Kasumi-1 (cell line): ENCODE measurements at regions not wholly inside any gene's neighbourhood (a gene's known extent, or its start where the extent isn't known, plus 50 kb on each side); places are given as distances from the start of the nearest gene placed in this dataset.

Experiments
- DNase-seq, 2 experiments: peaks; one replicate each; lab custom pipeline; 2025; lab: John Stamatoyannopoulos, UW

DNA sequence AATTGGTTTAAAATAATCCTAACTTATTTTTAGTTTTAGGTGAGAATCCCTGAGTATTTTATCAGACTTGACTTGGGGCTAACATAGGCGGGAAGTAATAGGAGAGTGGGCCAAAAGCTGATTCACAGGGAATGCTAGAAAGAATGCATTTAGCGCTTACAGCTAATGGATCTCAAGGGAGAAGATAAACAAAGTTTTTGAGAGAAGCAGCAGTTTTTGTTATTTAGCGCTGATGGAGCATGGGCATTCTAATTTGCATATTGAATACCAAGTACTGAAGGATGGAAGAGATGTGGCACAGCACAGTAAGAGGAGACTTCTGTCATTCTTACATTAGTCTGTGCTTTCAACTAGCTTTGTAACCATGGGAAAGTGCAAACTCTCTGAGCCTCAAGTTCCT lies 436.0 kb upstream of the FBXO33 start:
- no peak for DNase-seq

DNA sequence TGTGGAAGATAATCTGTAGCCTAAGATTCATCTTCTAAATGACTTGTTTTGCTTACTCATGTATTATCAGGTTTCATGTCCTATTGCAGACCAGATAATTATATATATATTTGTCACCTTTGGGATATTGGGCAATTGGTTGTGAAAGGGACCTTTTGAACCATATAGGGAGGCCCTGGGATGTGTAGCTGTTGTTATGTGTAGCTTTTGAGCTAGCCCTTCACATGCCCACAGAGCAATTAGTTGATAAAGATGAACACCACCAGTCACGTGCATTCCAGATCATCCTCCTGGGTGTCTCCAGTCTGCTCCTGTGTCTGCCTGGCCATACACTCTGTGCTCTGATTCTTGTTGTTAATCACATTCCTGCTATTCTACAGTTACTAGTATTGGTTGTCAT lies 431.2 kb upstream of the FBXO33 start:
- DNase-seq: no peak

DNA sequence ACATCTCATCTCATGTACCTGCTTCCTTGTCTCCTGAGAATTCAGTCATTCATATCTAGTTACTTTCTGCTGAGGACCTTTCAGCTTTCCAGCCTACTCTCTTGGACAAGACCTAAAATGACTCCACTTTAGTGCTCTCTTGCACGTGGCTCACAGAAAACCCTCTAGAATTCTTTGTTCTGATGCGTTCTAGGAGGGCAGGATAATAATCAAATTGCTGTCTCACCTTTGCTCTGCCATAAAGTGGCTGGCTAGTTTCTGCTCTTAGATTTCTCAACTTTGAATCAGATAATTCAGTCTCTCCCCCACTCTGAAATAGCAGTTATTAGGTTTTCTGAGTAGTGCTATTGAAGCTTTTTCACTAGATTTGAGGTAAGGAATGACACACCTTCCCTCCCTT lies 429.5 kb upstream of the FBXO33 start:
- DNase-seq: no peak

DNA sequence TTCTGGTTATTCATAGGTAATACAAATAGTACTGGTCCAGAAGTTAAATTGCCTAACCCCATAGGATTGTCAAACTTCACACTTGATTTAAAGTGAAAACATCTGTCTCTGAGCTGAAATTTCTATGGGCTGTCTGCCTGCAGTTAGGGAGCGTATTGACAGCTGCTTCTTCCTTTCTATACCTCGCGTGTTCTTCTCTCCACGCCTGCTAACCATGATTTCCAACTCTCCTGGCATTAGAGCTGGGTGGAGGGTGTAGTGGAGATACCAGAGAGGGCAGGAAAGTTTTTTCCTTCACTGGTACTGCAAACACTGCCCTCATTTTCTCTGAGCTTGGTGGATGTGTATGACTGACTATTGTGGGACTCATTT lies 429.0 kb upstream of the FBXO33 start:
- no peak for DNase-seq

DNA sequence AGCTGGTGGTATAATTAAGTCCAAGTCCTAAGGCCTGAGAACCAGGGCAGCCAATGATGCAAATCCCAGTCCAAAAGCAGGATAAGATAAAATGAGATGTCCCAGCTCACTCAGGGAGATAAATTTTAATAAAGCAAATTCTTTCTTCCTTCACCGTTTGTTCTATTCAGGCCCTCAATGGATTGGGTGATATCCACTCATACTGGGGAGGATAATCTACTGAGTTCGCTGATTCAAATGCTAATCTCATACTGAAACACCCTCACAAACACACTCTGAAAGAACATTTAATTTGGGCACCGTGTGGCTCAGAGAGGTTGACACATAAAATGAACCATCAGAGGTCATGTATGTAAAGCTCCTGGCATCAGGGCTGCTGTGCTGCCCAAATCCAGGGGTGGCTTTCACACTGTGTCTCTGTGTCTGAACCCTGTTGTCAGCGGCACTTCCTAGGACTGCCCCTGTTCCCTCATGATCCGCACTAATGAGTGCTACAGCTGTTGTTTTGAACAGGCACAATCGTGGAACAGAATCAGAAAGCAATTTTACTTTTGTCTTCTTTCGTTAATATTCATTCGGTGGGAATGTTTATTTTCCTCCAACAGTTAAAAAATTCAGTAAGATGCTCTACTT lies 428.5 kb upstream of the FBXO33 start:
- DNase-seq: no peak

DNA sequence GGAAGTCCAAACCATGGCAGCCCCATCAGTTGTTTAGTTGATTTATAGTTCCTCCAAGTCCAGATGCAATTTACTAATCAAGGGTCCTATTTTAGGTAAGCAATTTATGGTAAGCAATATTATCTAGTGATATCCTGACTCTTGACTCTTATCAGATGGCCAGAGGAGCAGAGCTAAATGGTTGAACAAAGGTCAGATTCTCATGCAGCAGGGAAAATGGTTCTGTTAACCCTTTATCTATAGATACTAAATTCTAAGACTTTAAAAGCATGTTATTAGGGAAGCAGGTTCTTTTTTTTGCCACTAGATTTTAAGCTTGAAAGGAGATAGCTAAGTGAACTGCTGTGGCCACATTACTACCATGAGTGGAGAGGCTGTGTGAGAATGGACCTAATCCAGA lies 427.1 kb upstream of the FBXO33 start:
- no peak for DNase-seq

DNA sequence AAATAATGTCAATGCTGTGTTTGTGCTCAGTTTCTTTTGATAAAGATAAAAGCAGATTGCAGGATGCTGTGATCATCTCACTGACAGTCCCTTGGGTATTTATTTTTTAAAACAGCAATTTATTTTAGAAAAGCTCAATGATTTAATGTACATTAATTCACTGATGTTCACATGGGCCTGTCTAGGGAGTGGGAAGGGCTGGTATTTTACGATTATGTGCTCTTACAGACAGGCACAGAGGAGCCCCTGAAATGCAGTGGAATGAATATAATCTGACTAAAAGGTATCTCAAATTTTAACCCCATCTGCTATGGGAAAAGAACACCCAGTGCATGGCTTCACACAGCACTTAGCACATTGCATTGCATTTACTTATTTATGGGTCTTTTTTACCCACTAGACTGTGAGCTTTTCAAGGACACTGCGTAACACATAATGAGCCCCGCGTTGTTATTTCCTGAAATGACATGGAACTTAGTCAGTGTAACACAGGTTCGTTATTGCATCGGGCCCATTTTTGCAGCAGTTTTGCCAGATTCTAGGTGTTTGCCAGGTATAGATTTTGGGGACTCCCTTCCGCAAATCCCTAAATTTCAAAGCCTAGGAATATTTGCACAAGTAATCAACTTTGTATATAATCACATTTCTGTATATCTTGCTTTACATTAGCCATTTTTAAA lies 425.3 kb upstream of the FBXO33 start:
- DNase-seq: no peak

DNA sequence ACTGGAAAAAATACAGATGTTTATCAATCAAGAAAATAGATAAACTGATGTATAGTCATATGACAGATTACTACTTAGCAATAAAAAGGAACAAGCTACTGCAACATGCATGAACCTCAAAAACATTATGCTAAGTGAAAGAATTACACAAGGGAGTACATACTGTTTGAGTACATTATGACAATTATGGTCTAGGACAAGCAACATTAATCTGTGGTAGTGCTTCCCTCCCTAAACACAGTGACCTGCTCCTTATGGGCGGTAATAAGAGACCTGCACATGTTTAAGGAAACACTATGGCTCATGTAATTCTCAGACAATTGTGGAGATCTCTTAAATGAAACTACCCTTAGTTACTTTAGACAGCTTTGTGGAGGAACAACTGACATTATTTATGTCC lies 421.2 kb upstream of the FBXO33 start:
- DNase-seq: no peak

DNA sequence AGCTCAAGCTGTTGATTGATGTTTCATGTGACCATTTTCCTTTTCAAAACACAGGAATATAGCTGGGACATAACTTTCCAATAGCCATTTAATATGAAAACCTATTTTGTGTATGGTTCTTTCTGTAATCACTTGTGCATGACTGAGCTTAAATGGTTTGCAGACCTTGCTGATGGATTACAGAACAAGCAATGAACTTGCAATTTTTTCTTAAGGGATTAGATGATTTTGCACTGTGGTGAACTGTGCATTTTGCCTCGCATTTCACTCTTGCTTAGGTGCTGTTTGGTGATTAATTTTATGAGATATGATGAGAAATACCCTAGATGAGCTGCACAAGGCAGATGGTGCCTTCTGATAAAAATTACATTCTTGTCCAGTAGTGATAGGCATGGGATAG lies 419.0 kb upstream of the FBXO33 start:
- DNase-seq: no peak

DNA sequence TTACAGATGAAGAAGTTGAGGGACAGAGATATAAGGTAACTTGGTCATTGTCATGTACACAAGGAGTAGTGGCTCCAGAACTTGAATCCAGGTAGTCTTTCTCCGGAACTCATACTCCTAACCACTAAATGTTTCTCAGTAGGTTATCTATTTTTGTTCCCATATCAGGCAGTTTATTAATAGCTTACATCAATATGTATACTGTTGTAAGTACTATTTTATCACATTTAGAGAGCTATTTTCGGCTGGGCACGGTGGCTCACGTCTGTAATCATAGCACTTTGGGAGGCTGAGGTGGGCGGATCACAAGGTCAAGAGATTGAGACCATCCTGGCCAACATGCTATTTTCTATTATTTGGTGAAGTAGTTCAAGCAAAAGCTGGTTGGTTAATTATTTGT lies 415.6 kb upstream of the FBXO33 start:
- no peak for DNase-seq

DNA sequence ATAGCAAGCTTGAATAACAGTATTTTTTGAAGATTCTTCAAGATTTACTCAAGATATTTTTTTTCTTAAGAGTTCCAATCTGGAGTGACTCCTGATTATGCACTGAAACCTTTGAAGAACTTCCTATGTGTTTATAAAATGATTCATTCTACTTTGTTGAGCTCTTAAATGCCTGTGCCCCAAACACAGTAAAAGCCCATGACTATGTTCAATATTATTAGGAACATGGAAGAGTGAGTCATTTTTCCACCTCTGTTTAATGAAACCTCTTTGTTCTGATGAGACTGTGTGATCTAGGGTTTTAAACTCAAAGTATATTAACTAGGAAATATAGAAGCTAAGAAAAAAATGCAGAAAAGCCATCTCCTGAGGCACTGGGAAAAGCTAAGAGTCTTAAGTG lies 415.0 kb upstream of the FBXO33 start:
- DNase-seq: no peak

DNA sequence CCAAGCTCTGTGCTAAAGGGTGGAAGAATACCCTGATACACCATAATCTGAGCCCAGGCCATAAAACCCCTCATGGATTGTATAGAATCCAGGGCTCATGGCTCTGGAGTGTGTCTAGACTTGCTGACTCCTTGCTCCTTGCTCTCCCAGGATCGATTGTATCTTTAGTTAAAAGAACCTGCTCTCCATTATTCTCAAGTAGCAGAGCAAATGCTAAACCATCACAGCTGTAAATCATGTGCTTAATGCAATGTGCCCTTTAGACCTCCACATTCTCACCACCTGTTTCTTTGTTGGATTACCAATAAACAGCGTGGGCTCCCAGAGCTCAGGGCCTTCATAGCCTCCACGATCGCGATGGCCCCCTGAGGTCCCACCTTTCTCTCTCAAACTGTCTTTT lies 411.6 kb upstream of the FBXO33 start:
- no peak for DNase-seq

DNA sequence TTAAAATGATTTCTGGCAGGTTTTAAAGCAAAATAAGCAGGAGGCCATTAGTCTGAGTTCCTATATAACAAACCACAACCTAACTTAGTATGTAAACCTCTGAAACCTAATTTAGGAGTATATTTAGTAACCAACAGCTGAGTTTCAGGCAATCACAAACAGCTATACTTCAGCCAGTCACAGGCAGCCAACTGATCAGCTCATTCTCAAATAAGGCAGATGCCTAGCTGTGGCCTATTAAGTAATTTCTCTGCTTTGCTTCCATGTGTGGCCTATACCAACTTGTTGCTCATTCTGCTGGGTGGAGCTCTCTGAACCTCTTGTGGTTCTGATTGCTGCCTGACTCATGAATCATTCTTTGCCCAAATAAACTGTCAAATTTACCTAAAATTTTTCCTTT lies 408.9 kb upstream of the FBXO33 start:
- no peak for DNase-seq

DNA sequence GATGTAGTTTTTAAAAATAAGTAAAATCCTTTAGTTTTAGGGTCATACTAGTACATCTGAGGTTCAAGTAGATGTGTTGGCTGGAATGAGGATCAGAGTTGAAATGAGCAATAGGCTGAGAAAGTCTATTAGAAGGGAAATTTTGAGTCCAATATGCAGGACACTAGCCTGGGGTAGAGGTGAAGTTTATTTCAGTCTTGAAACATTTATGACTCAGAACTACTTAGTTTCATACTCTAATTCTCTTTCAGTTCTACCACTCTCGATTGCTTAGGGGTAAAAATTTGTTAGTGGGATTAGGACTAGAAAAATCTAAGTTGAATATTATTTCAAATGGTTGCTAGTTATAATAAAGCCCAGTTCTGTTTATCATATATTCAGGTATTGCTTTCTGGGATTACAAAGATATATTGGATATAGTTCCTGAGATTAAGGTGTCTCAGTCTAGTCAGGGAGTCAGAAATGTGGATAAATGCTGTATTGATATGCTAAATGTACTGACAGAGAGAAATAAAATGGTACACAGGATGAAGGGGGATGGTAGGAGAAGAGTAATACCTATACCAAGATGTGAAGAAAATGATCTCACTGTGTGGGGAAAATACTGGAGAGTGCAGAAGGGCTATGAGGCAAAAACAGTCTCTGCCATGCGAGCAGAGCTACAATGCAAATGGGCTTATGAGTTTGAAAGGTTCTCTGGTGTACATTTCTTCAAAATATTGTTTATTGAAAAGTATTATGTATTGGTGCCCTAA lies 395.8 kb upstream of the FBXO33 start:
- no peak for DNase-seq

DNA sequence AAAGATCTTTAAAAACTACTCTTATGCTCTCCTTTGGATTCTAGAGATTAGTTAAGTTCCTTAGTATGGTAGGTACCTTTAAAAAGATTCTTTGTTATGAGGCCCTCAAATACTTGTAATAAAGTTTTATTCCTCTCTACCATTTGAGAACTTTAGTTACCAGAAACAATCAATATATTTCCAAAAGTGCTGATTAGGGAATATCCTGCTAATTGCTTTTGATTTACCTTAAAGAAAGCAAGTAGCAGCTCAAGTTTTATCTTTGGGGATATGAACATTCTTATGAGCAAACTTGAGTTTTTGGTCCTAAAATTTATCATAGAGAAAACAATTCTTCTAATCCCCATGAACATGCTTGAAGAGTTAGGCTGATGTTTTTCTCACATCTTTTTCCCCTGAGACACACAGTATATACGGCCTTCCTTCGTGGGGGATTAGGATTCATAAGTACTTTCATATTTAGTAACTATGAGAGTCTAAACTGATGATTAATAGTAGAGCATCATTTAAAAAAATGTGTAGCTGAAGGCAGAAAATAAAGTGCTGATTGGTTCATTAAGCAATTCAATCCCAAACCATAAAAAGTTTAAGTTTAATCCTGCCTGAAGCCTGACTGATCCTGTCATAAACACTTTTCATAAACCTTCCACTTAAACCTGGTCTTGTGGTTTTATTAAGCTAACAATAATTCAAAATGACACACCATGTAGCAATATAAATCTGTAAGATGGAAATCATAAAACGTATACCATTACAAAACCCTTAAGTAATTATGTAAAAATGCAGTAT lies 380.5 kb upstream of the FBXO33 start:
- no peak for DNase-seq

DNA sequence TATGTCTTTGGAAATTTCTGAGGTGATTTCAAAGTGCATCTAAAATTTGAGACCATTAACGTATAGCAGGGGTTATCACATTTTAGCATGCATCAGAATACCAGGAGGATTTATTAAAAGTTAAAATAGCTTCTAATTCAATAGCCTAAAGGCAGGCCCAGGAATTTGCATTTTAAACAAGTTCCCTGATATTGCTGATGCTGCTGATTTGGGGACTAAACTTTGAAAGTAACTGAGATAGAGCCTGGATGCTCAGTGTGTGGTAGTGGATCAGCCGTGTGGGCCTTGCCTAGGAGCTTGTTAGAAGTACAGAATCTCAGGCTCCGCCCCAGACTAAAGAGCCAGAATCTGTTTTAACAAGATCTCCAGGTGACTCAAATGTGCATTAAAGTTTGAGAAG lies 375.0 kb upstream of the FBXO33 start:
- no peak for DNase-seq

DNA sequence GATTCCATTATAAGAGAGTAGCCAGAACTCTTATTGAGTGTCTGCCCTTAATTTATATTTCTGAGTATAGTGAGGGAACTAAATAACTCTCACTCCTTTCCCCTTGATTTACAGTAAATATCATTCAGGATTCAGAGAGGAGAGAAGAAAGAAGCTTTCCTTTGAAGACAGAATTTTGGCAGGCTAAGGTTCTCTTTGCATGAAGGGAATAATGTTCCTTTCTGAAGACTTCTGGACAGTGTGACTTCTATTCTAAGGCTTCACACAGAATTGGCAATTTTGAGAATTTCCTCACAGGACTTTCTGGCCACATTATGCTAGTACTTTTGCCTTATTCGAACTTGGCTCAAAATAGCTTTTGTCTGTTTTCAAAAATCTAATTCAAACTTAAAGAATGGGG lies 352.2 kb upstream of the FBXO33 start:
- DNase-seq: no peak

DNA sequence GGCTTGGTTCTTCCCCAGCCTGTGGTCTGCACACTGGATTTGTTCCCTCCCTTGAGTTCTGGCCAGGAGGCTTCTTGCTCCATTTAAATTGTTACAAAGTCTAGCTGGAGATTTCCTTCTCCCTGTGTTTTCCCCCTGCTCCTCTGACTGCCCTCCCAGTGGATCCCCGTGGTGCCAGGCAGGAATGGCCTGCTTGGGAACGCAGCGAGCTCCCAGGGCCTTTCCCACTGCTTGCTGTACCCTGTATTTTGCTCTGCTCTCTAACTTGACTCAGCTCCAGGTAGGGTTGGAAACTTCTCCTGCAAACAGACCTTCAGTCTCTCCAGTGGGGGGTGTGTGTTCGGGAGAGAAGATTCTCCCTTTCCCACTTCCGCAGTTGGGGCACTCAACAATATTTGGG lies 349.2 kb upstream of the FBXO33 start:
- no peak for DNase-seq

DNA sequence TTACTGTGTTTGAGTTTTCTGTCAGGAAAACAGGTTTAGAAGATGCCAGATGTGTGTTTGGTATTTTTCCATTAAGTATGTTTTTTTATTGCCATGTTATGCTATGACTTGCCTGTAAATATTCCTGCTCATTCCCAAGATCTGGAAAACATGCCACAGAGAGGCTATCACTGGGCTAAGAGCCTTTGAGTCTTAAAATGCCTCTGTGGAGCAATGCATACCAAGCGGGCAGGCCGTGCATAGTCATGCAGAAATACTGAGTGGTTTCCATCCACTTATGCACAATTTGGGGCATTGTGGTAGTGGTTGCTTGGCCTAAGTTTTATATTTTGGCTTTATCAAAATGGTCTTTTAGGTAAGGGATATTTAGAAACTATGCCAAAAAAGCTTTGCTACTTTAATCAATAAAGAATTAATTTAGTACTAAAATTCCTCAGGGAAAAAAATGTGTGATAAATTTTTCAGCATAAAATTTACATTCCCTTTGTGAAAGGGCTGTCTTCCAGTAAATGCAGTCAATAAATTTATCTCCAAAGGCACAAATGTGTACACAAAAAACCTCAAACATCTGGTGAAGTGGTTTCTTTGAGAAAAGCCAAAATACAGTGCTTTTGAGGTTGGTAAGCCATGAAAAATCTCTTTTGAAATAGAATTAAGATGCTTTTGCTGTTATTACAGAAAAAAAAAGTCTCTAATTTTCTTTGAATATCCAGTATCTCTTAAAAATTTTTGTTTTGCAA lies 341.3 kb upstream of the FBXO33 start:
- no peak for DNase-seq

DNA sequence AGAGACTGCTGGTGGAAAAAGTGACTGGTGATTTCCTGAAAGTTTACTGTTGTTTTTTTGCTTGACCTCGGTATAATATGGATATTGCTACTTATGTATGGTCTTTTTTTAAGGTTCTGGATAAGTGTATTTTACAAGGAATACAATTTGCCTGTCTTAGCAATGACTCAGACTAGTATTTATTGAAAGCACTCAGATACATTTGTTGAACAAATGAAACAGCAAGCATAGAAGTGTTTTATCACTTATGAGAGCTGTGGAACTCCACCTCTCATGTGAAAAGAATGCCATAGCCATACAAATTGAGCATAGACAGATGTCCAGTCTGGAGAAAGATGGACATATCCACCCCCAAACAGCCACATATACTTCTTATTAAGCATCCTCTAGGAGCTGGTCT lies 340.4 kb upstream of the FBXO33 start:
- no peak for DNase-seq

DNA sequence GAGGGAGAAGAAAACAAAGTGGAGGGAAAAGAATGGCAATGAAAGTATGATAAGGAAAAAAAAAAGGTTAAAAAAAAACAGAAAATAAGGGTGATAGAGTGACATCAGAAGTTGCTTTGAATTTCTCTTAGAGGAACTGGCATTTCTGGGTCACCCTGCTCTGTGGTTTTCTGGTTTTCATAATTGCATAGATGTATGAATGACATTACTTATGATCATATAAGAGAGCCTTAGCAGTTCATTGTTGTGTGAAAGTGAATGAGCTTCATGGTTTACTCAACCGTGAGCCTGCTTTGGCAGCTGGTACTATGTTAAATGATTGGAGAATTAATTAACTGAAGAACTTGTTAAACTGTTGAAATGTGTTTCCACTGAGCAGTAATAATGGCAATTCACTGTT lies 336.4 kb upstream of the FBXO33 start:
- DNase-seq: no peak

DNA sequence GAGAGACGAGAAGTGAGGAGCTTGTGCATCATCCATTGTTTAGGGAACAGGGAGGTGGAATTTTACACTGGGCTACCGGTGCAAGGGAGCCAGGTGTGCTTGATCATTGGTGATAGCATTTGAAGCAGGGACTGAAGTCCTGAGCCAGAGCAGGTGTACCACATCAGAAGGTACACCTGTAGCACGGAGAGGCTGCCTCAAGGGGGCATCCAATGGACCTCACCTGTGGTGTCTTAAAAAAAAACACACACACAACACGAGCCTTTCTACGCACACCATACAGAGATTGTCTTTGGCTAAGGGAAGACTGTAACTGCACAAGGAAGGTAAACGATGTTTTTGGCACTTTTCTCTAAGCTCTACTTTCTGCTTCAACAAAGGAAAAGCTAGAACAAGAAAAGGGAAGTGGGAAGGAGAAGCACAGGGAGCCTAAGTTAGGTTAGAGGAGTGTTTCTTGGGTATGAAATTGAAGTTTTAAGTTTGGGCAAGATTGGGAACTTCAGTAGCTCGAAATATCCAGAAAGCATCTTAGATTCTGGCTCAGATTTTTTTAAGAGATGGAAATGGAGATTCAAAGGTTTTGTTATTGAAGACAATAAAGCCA lies 334.3 kb upstream of the FBXO33 start:
- no peak for DNase-seq
